Nucleus accumbens (tissue), 56 donors: ENCODE measurements at regions not wholly inside any gene's neighbourhood (a gene's known extent, or its start where the extent isn't known, plus 50 kb on each side); places are given as distances from the start of the nearest gene placed in this dataset.
"Not testable (repeated sequence)": the region's sequence is repeated elsewhere in the genome, so short reads cannot be mapped to it uniquely, and the experiment has no call there.

Source experiments
- DNase-seq, 56 donors: peaks; one replicate each; lab custom pipeline; 2025; lab: John Stamatoyannopoulos, UW

GRCh38 chr2:47653902-47654789 is 83.4 kb upstream of the KCNK12 start:
- DNase-seq, result peak in 41 of 56 donors; percentile 4 to 59 (median 24)

- DNase-seq, result no peak
These were observed 82.3 kb upstream of the KCNK12 start for GRCh38 chr2:47653036-47653435.

GRCh38 chr2:47652061-47652690 is 81.4 kb upstream of the KCNK12 start:
- no peak for DNase-seq

- no peak for DNase-seq
These were observed 80.5 kb upstream of the KCNK12 start for GRCh38 chr2:47651296-47651695.

- no peak for DNase-seq
These were observed 79.3 kb upstream of the KCNK12 start for GRCh38 chr2:47650001-47650535.

- no peak for DNase-seq
These were observed 74.5 kb upstream of the KCNK12 start for GRCh38 chr2:47645246-47645645.

- no peak for DNase-seq
These were observed 73.6 kb upstream of the KCNK12 start for GRCh38 chr2:47644351-47644750.

- DNase-seq, result no peak
These were observed 70.6 kb upstream of the KCNK12 start for GRCh38 chr2:47641366-47641765.

GRCh38 chr2:47640356-47640755 is 69.6 kb upstream of the KCNK12 start:
- no peak for DNase-seq

GRCh38 chr2:47639467-47639866 is 68.7 kb upstream of the KCNK12 start:
- DNase-seq, result no peak

- DNase-seq, result no peak
These were observed 67.6 kb upstream of the KCNK12 start for GRCh38 chr2:47638430-47638829.

- no peak for DNase-seq
These were observed 65.9 kb upstream of the KCNK12 start for GRCh38 chr2:47636596-47637264.

GRCh38 chr2:47636176-47636575 is 65.4 kb upstream of the KCNK12 start:
- no peak for DNase-seq

GRCh38 chr2:47632754-47633153 is 62.0 kb upstream of the KCNK12 start:
- no peak for DNase-seq

GRCh38 chr2:47631792-47632398 is 61.1 kb upstream of the KCNK12 start:
- peak in 7 of 56 donors; percentile 4 to 25 (median 15) for DNase-seq

- DNase-seq, result no peak
These were observed 60.5 kb upstream of the KCNK12 start for GRCh38 chr2:47631306-47631705.

- no peak for DNase-seq
These were observed 59.0 kb upstream of the KCNK12 start for GRCh38 chr2:47629501-47630460.

GRCh38 chr2:47628904-47629303 is 58.1 kb upstream of the KCNK12 start:
- DNase-seq, result no peak

GRCh38 chr2:47626664-47627063 is 55.9 kb upstream of the KCNK12 start:
- DNase-seq, result no peak

- not testable (repeated sequence) for DNase-seq
These were observed 52.4 kb upstream of the KCNK12 start for GRCh38 chr2:47623140-47623539.
